Breast epithelium (tissue), 3 donors: ENCODE measurements at regions not wholly inside any gene's neighbourhood (a gene's known extent, or its start where the extent isn't known, plus 50 kb on each side); places are given as distances from the start of the nearest gene placed in this dataset.

ENCODE experiments used
- POLR2AphosphoS5 ChIP-seq, 3 donors: sonication (generic); formaldehyde crosslinking; IDR thresholded peaks; one replicate each; pipeline ENCODE4 v1.6.1; 2017; ENCODE audit warnings: antibody characterized with exemption in 3 of 3
- TF ChIP-seq, protein P1 (sequence below), 3 donors: fragments of 450-650 bp; IDR thresholded peaks; one replicate each; pipeline ENCODE4 v1.5.1; 2016 to 2017; ENCODE audit warnings: antibody characterized with exemption in 3 of 3, mild to moderate bottlenecking in 3 of 3, moderate library complexity in 3 of 3

GRCh38 chr9:107228496-107229039 lies 54.5 kb upstream of the RAD23B start:
- no peak for TF ChIP-seq POLR2AphosphoS5 (IDR thresholded peaks at IDR 0.05)
- TF ChIP-seq, protein P1, sequence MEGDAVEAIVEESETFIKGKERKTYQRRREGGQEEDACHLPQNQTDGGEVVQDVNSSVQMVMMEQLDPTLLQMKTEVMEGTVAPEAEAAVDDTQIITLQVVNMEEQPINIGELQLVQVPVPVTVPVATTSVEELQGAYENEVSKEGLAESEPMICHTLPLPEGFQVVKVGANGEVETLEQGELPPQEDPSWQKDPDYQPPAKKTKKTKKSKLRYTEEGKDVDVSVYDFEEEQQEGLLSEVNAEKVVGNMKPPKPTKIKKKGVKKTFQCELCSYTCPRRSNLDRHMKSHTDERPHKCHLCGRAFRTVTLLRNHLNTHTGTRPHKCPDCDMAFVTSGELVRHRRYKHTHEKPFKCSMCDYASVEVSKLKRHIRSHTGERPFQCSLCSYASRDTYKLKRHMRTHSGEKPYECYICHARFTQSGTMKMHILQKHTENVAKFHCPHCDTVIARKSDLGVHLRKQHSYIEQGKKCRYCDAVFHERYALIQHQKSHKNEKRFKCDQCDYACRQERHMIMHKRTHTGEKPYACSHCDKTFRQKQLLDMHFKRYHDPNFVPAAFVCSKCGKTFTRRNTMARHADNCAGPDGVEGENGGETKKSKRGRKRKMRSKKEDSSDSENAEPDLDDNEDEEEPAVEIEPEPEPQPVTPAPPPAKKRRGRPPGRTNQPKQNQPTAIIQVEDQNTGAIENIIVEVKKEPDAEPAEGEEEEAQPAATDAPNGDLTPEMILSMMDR (IDR thresholded peaks at IDR 0.05) = no peak
